ENCODE measurements at regions not wholly inside any gene's neighbourhood (a gene's known extent, or its start where the extent isn't known, plus 50 kb on each side); places are given as distances from the start of the nearest gene placed in this dataset.

DNA sequence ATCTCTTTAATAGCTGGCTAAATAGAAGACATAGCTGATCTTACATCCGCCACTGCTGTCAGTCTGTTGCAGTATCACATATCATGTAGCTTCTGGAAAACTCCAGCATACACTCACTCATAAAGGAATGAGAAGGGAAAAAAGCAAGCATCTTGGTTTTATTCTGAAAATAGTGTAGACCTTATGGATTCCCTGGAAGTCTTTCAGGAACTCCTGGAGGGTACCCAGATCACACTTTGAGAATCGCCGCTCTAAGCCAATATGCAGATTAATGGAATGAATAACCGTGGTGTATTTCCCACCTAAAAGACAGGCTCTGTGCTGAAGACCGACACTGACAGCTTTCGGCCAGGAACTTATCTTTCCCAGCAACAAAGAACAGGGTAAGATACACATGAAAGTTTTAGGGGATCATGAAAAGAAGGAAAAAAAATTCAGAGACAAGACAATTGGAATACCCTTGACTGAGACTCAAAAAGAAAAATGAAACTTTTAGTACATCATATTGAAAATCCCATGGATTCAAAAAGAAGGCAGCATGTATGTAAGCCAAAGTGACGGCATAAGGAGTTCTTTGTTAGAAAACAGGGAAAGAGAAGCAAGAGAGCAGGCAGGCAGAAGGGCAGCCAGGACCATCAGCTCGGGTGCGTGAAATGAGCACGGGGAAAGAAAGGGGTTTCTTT, 56.4 kb upstream of the SEC11C start:
- Histone ChIP-seq H3K4me2 (ENCODE audit: insufficient read depth in 1 of 2, low read depth in 2 of 2, low read length in 2 of 2) (no peak overlapping the region), H3K27ac (ENCODE audit: low read depth, low read length) (no peak overlapping the region), H3K4me1 (replicated peaks in 1 of 4; ENCODE audit: control insufficient read depth in 3 of 4, insufficient read depth in 4 of 4, low read length in 3 of 4) (no peaks in the 10 kb centered on the region), H3K23me2 (ENCODE audit: low read depth, low read length) (no peaks in the 10 kb centered on the region), H2BK120ac (replicated peaks; ENCODE audit: low read depth, low read length) (no peak overlapping the region), H3K79me1 (ENCODE audit: low read depth, low read length) (no peaks in the 10 kb centered on the region), H3K56ac (replicated peaks; ENCODE audit: insufficient read length, low read depth, low read length) (no peak overlapping the region), H2BK20ac (ENCODE audit: low read length) (no peak overlapping the region), H4K8ac (ENCODE audit: extremely low read depth, insufficient read depth, low read length) (no peak overlapping the region), H4K5ac (ENCODE audit: insufficient read length, low read depth, low read length) (no peak overlapping the region), H3K4ac (replicated peaks; ENCODE audit: insufficient read length, low read depth, low read length) (no peak overlapping the region), H4K91ac (replicated peaks; ENCODE audit: insufficient read length, low read length) (no peak overlapping the region), H3K36me3 (ENCODE audit: control insufficient read depth in 2 of 4, insufficient read depth in 4 of 4, low read length in 3 of 4) (no peaks in the 10 kb centered on the region), H3K4me3 (ENCODE audit: extremely low read depth in 1 of 4, insufficient read depth in 2 of 4, low read depth in 3 of 4, low read length in 4 of 4) (no peak overlapping the region), H2BK15ac (ENCODE audit: low read length) (no peak overlapping the region), H4K20me1 (replicated peaks in 1 of 2; ENCODE audit: control insufficient read depth in 1 of 2, insufficient read depth in 2 of 2, low read length in 2 of 2) (no peaks in the 10 kb centered on the region), H3K18ac (ENCODE audit: extremely low read depth, low read length) (no peak overlapping the region), H3K14ac (ENCODE audit: insufficient read length) (no peak overlapping the region), H2BK5ac (ENCODE audit: low read depth, low read length) (no peak overlapping the region), H3K79me2 (ENCODE audit: control insufficient read depth in 1 of 2, insufficient read depth in 2 of 2, low read length in 2 of 2) (no peaks in the 10 kb centered on the region), H2AFZ (ENCODE audit: low read length) (no peak overlapping the region), H3K9ac (replicated peaks in 1 of 4; ENCODE audit: extremely low read depth in 1 of 4, low read depth in 3 of 4, low read length in 3 of 4) (no peak overlapping the region), H3K27me3 (replicated peaks in 1 of 4; ENCODE audit: control insufficient read depth in 3 of 4, extremely low read depth in 1 of 4, insufficient read depth in 3 of 4, low read length in 3 of 4) (peaks cover 0 to 4% (median 0%) of the 10 kb centered on the region in 4 experiments; a peak in 1 of 7 replicates), H3K9me3 (ENCODE audit: insufficient read depth in 2 of 2, low read depth in 1 of 2, low read length in 1 of 2) (no peaks in the 10 kb centered on the region), H2BK12ac (ENCODE audit: low read depth, low read length) (no peak overlapping the region), H3K23ac (ENCODE audit: insufficient read length) (no peak overlapping the region), H2AK5ac (ENCODE audit: low read depth, low read length) (no peak overlapping the region)
- no peak for DNase-seq (ENCODE audit: low read depth in 1 of 2, low spot score in 2 of 2)
- 87% methylated on average over 10 of the region's 10 CpGs; no CpG with 5 or more reads in 1 of the 2 experiments for WGBS, 2 experiments (ENCODE audit: extremely low coverage in 1 of 2, insufficient coverage in 1 of 2, insufficient read length in 1 of 2, insufficient replicate concordance in 2 of 2, low coverage in 1 of 2, low lambda C conversion rate in 2 of 2, missing lambda C conversion rate in 1 of 2)
- POLR2A ChIA-PET (ENCODE audit: partially characterized antibody), result interaction anchor here (0.7 kb wide), 1 partner anchor 562 kb away, joined by 3 read pairs; no protein-coding TSS in a partner anchor
- FAIRE-seq, result no peak
- CTCF ChIA-PET (ENCODE audit: partially characterized antibody), result interaction anchor here (0.6 to 7.4 kb wide), 23 partner anchors 9 to 572 kb away, joined by 3 to 62 read pairs (median 5); no protein-coding TSS in a partner anchor
- TF ChIP-seq, protein P1, sequence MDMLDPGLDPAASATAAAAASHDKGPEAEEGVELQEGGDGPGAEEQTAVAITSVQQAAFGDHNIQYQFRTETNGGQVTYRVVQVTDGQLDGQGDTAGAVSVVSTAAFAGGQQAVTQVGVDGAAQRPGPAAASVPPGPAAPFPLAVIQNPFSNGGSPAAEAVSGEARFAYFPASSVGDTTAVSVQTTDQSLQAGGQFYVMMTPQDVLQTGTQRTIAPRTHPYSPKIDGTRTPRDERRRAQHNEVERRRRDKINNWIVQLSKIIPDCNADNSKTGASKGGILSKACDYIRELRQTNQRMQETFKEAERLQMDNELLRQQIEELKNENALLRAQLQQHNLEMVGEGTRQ (IDR thresholded peaks at IDR 0.05; ENCODE audit: low read length), result no peak
- TF ChIP-seq E2F6 (IDR thresholded peaks at IDR 0.05) (no peak), SUZ12 (IDR thresholded peaks at IDR 0.05; ENCODE audit: low read length) (no peak), ZNF274 (IDR thresholded peaks at IDR 0.05; ENCODE audit: borderline replicate concordance, extremely low read depth, low read length) (no peak), SAP30 (IDR thresholded peaks at IDR 0.05; ENCODE audit: insufficient read depth, insufficient replicate concordance, low read length) (no peak), BRCA1 (IDR thresholded peaks at IDR 0.05; ENCODE audit: low read depth, low read length) (no peak), YY1 (IDR thresholded peaks at IDR 0.05; ENCODE audit: low read depth, low read length) (no peak), EP300 (IDR thresholded peaks at IDR 0.05; ENCODE audit: borderline replicate concordance in 1 of 2, low read depth in 2 of 2, low read length in 2 of 2) (no peak), TEAD4 (IDR thresholded peaks at IDR 0.05; ENCODE audit: low read depth, low read length) (no peak), ASH2L (IDR thresholded peaks at IDR 0.05; ENCODE audit: low read length) (no peak), RFX5 (IDR thresholded peaks at IDR 0.05; ENCODE audit: borderline replicate concordance, low read depth, low read length) (no peak)
